HEK293 (cell line): ENCODE measurements at regions not wholly inside any gene's neighbourhood (a gene's known extent, or its start where the extent isn't known, plus 50 kb on each side); places are given as distances from the start of the nearest gene placed in this dataset.

Experiments
- CTCF ChIA-PET: fragments of 350-600 bp; formaldehyde crosslinking; extraction: SDS; loops from one replicate; lab custom pipeline; 2021; ENCODE audit warnings: antibody characterized with exemption; lab: Yijun Ruan, JAX
- POLR2A ChIA-PET: fragments of 300-600 bp; formaldehyde crosslinking; extraction: SDS; loops from one replicate; lab custom pipeline; 2020; ENCODE audit warnings: antibody characterized with exemption, inconsistent platforms; lab: Yijun Ruan, JAX
- H3K27ac ChIP-seq: fragments of 200-500 bp; sonication (Bioruptor generic); 2 replicates; pipeline ENCODE4 v1.5.1; 2014; ENCODE audit warnings: low read depth, low read length, control low read depth, inconsistent platforms; ENCODE audit errors: extremely low read depth
- H3K36me3 ChIP-seq, 2 experiments: fragments of 200-500 bp in 1 of 2; sonication (Bioruptor generic) in 1 of 2; 1 replicate in 1 of 2; 2 replicates in 1 of 2; pipeline ENCODE4 v1.5.1; 2014 to 2017; ENCODE audit warnings: inconsistent platforms in 2 of 2, low read length in 2 of 2; ENCODE audit not compliant: control insufficient read depth in 2 of 2, insufficient read depth in 1 of 2
- H3K4me1 ChIP-seq: fragments of 200-500 bp; sonication (Bioruptor generic); 2 replicates; pipeline ENCODE4 v1.5.1; 2014; ENCODE audit warnings: mild to moderate bottlenecking, low read length, inconsistent platforms; ENCODE audit not compliant: control insufficient read depth, insufficient read depth
- H3K4me3 ChIP-seq: 2 replicates; pipeline ENCODE4 v1.5.1; 2011; ENCODE audit warnings: low read depth, mild to moderate bottlenecking, control low read depth, low read length, moderate library complexity
- H3K9me3 ChIP-seq: fragments of 200-500 bp; sonication (Bioruptor generic); 2 replicates; pipeline ENCODE4 v1.5.1; 2014; ENCODE audit warnings: low read depth, low read length, inconsistent platforms; ENCODE audit not compliant: control insufficient read depth, insufficient read depth
- FEZF1 ChIP-seq: fragments of 450-650 bp; formaldehyde crosslinking; IDR thresholded peaks from 2 replicates; pipeline ENCODE4 v1.5.1; 2016; ENCODE audit warnings: missing biosample characterization, missing genetic modification characterization
- GLIS2 ChIP-seq: fragments of 450-650 bp; formaldehyde crosslinking; IDR thresholded peaks from 2 replicates; pipeline ENCODE4 v1.5.1; 2016; ENCODE audit warnings: missing biosample characterization, missing genetic modification characterization
- HOXD13 ChIP-seq: sonication (generic); formaldehyde crosslinking; IDR thresholded peaks from 2 replicates; pipeline ENCODE4 v1.8.0; 2022; ENCODE audit warnings: missing genetic modification reagents, borderline replicate concordance
- KLF1 ChIP-seq: fragments of 450-650 bp; formaldehyde crosslinking; IDR thresholded peaks from 2 replicates; pipeline ENCODE4 v1.5.1; 2016; ENCODE audit warnings: missing biosample characterization, missing genetic modification characterization
- PRDM1 ChIP-seq: fragments of 450-650 bp; formaldehyde crosslinking; IDR thresholded peaks from 2 replicates; pipeline ENCODE4; 2016; ENCODE audit warnings: missing biosample characterization, missing genetic modification characterization
- SP7 ChIP-seq: fragments of 450-650 bp; formaldehyde crosslinking; IDR thresholded peaks from 2 replicates; pipeline ENCODE4 v1.5.1; 2016; ENCODE audit warnings: missing biosample characterization, missing genetic modification characterization
- YY1 ChIP-seq: fragments of 450-650 bp; formaldehyde crosslinking; IDR thresholded peaks from 2 replicates; pipeline ENCODE4 v1.5.1; 2018; ENCODE audit warnings: missing biosample characterization, missing genetic modification characterization
- YY2 ChIP-seq: fragments of 450-650 bp; formaldehyde crosslinking; IDR thresholded peaks from 2 replicates; pipeline ENCODE4 v1.5.1; 2016; ENCODE audit warnings: missing biosample characterization, missing genetic modification characterization
- ZBTB7A ChIP-seq: fragments of 450-650 bp; formaldehyde crosslinking; IDR thresholded peaks from 2 replicates; pipeline ENCODE4 v1.5.1; 2016; ENCODE audit warnings: low read depth, missing biosample characterization, missing genetic modification characterization
- ZFP69B ChIP-seq: fragments of 450-650 bp; formaldehyde crosslinking; IDR thresholded peaks from 2 replicates; pipeline ENCODE4 v1.5.1; 2016; ENCODE audit warnings: missing biosample characterization, missing genetic modification characterization
- ZNF133 ChIP-seq: fragments of 450-650 bp; formaldehyde crosslinking; IDR thresholded peaks from 2 replicates; pipeline ENCODE4 v1.5.1; 2016; ENCODE audit warnings: missing biosample characterization, missing genetic modification characterization
- ZNF16 ChIP-seq: fragments of 450-650 bp; formaldehyde crosslinking; IDR thresholded peaks from 2 replicates; pipeline ENCODE4 v1.5.1; 2016; ENCODE audit warnings: low read depth, missing biosample characterization, missing genetic modification characterization
- ZNF169 ChIP-seq: fragments of 450-650 bp; formaldehyde crosslinking; IDR thresholded peaks from 2 replicates; pipeline ENCODE4 v1.5.1; 2016; ENCODE audit warnings: missing biosample characterization, missing genetic modification characterization
- ZNF239 ChIP-seq: fragments of 450-650 bp; formaldehyde crosslinking; IDR thresholded peaks from 2 replicates; pipeline ENCODE4 v1.5.1; 2016; ENCODE audit warnings: missing biosample characterization, missing genetic modification characterization
- ZNF324 ChIP-seq: fragments of 450-650 bp; formaldehyde crosslinking; IDR thresholded peaks from 2 replicates; pipeline ENCODE4 v1.5.1; 2016; ENCODE audit warnings: missing biosample characterization, missing genetic modification characterization
- ZNF404 ChIP-seq: fragments of 450-650 bp; formaldehyde crosslinking; IDR thresholded peaks from 2 replicates; pipeline ENCODE4 v1.5.1; 2017; ENCODE audit warnings: missing biosample characterization, missing genetic modification characterization
- ZNF558 ChIP-seq: fragments of 450-650 bp; formaldehyde crosslinking; IDR thresholded peaks from 2 replicates; pipeline ENCODE4 v1.5.1; 2016; ENCODE audit warnings: missing biosample characterization, missing genetic modification characterization
- ZNF585B ChIP-seq: fragments of 450-650 bp; formaldehyde crosslinking; IDR thresholded peaks from 2 replicates; pipeline ENCODE4 v1.5.1; 2016; ENCODE audit warnings: missing biosample characterization, missing genetic modification characterization
- ZNF629 ChIP-seq: fragments of 450-650 bp; formaldehyde crosslinking; IDR thresholded peaks from 2 replicates; pipeline ENCODE4 v1.5.1; 2017; ENCODE audit warnings: missing biosample characterization, missing genetic modification characterization
- ZNF654 ChIP-seq: fragments of 450-650 bp; formaldehyde crosslinking; IDR thresholded peaks from 2 replicates; pipeline ENCODE4 v1.5.1; 2016; ENCODE audit warnings: low read depth, missing biosample characterization, missing genetic modification characterization
- ZNF76 ChIP-seq: fragments of 450-650 bp; formaldehyde crosslinking; IDR thresholded peaks from 2 replicates; pipeline ENCODE4; 2016; ENCODE audit warnings: low read depth, missing biosample characterization, missing genetic modification characterization, borderline replicate concordance
- ZNF830 ChIP-seq: fragments of 450-650 bp; IDR thresholded peaks from 2 replicates; pipeline ENCODE4 v1.5.0; 2018; ENCODE audit warnings: missing biosample characterization, missing genetic modification characterization, low read depth, mild to moderate bottlenecking, moderate library complexity
- ZSCAN23 ChIP-seq: fragments of 450-650 bp; formaldehyde crosslinking; IDR thresholded peaks from 2 replicates; pipeline ENCODE4 v1.5.1; 2016; ENCODE audit warnings: missing biosample characterization, missing genetic modification characterization
- ZXDB ChIP-seq: fragments of 450-650 bp; formaldehyde crosslinking; IDR thresholded peaks from 2 replicates; pipeline ENCODE4 v1.5.1; 2016; ENCODE audit warnings: missing biosample characterization, missing genetic modification characterization
- TF ChIP-seq, protein P1 (sequence below): fragments of 450-650 bp; formaldehyde crosslinking; IDR thresholded peaks from 2 replicates; pipeline ENCODE4 v1.5.1; 2016; ENCODE audit warnings: missing biosample characterization, missing genetic modification characterization
- TF ChIP-seq, protein P2 (sequence below): fragments of 450-650 bp; formaldehyde crosslinking; IDR thresholded peaks from 2 replicates; pipeline ENCODE4 v1.5.1; 2016; ENCODE audit warnings: missing biosample characterization, missing genetic modification characterization
- TF ChIP-seq, protein P3 (sequence below): fragments of 450-650 bp; formaldehyde crosslinking; IDR thresholded peaks from 2 replicates; pipeline ENCODE4 v1.5.1; 2016; ENCODE audit warnings: missing biosample characterization, missing genetic modification characterization, borderline replicate concordance
- TF ChIP-seq, protein P4 (sequence below): fragments of 450-650 bp; formaldehyde crosslinking; IDR thresholded peaks from 2 replicates; pipeline ENCODE4 v1.5.1; 2016; ENCODE audit warnings: missing biosample characterization, missing genetic modification characterization
- TF ChIP-seq, protein P5 (sequence below): fragments of 450-650 bp; IDR thresholded peaks from 2 replicates; pipeline ENCODE4 v1.5.1; 2018; ENCODE audit warnings: missing biosample characterization, missing genetic modification characterization

DNA sequence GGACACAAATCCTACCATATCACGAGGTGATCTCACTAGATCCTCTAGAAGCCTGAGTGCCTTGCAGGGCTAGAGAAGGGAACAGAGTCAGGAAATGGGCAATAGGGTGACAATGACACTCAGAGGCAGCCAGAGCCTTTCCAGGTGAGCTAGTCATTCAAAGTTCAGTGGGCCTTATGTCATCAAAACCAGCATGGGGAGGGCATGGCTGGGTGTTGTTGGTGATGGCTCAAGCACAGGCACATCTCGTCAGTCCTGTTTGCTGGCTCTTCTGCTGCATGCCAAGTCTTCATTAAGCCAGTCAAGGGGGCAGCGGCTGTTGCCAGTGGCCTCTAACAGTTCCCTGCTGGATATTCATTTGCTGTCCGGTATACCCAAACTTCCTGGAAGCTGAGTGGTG lies 99.6 kb upstream of the USP24 start (continued):
- TF ChIP-seq ZNF76 (tag by site-specific recombination) (no peak), PRDM1 (no peak)

DNA sequence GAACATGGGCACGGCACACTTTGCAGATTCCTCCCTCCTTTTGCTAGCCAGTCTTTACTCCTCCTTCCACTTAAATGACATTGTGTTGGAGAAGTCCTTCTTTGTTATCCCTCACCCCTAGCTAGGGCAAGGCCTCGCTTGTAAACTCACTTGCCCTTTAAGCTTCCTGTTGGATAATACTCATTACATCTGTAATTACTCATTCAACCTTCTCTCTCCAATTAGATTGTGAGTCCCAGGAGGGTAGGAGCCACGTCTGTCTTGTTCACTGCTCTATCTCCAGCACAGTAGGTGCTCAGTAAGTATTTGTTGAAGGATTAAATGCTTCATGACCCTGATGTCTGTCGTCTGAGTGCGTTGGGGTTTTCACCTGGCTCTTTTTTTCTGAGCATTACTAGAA lies 98.7 kb upstream of the USP24 start:
- POLR2A ChIA-PET = no interaction called here
- CTCF ChIA-PET = no interaction called here
- TF ChIP-seq ZNF585B (tag by site-specific recombination) = no peak
- TF ChIP-seq ZFP69B (tag by site-specific recombination) = no peak
- no peak for TF ChIP-seq ZNF169
- no peak for TF ChIP-seq ZSCAN23 (tag by site-specific recombination)
- no peak for TF ChIP-seq ZNF558 (tag by site-specific recombination)
- TF ChIP-seq YY1 (tag by site-specific recombination) = no peak
- no peak for TF ChIP-seq SP7 (tag by site-specific recombination)
- TF ChIP-seq ZNF324 (tag by site-specific recombination) = no peak
- TF ChIP-seq, protein P1, sequence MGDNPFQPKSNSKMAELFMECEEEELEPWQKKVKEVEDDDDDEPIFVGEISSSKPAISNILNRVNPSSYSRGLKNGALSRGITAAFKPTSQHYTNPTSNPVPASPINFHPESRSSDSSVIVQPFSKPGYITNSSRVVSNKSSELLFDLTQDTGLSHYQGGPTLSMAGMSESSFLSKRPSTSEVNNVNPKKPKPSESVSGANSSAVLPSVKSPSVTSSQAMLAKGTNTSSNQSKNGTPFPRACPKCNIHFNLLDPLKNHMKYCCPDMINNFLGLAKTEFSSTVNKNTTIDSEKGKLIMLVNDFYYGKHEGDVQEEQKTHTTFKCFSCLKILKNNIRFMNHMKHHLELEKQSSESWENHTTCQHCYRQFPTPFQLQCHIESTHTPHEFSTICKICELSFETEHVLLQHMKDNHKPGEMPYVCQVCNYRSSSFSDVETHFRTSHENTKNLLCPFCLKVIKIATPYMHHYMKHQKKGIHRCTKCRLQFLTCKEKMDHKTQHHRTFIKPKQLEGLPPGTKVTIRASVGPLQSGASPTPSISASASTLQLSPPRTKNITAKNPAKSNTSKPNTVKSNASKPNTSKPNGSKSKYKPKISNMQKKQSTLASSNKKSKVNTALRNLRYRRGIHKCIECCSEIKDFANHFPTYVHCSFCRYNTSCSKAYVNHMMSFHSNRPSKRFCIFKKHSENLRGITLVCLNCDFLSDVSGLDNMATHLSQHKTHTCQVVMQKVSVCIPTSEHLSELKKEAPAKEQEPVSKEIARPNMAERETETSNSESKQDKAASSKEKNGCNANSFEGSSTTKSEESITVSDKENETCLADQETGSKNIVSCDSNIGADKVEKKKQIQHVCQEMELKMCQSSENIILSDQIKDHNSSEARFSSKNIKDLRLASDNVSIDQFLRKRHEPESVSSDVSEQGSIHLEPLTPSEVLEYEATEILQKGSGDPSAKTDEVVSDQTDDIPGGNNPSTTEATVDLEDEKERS (tag by site-specific recombination) = no peak
- TF ChIP-seq ZNF404 (tag by site-specific recombination) = no peak
- TF ChIP-seq, protein P2, sequence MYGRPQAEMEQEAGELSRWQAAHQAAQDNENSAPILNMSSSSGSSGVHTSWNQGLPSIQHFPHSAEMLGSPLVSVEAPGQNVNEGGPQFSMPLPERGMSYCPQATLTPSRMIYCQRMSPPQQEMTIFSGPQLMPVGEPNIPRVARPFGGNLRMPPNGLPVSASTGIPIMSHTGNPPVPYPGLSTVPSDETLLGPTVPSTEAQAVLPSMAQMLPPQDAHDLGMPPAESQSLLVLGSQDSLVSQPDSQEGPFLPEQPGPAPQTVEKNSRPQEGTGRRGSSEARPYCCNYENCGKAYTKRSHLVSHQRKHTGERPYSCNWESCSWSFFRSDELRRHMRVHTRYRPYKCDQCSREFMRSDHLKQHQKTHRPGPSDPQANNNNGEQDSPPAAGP = peak; percentile 51; the same call in 1 of the 2 replicates
- TF ChIP-seq, protein P3, sequence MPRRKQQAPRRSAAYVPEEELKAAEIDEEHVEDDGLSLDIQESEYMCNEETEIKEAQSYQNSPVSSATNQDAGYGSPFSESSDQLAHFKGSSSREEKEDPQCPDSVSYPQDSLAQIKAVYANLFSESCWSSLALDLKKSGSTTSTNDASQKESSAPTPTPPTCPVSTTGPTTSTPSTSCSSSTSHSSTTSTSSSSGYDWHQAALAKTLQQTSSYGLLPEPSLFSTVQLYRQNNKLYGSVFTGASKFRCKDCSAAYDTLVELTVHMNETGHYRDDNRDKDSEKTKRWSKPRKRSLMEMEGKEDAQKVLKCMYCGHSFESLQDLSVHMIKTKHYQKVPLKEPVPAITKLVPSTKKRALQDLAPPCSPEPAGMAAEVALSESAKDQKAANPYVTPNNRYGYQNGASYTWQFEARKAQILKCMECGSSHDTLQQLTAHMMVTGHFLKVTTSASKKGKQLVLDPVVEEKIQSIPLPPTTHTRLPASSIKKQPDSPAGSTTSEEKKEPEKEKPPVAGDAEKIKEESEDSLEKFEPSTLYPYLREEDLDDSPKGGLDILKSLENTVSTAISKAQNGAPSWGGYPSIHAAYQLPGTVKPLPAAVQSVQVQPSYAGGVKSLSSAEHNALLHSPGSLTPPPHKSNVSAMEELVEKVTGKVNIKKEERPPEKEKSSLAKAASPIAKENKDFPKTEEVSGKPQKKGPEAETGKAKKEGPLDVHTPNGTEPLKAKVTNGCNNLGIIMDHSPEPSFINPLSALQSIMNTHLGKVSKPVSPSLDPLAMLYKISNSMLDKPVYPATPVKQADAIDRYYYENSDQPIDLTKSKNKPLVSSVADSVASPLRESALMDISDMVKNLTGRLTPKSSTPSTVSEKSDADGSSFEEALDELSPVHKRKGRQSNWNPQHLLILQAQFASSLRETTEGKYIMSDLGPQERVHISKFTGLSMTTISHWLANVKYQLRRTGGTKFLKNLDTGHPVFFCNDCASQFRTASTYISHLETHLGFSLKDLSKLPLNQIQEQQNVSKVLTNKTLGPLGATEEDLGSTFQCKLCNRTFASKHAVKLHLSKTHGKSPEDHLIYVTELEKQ (tag by site-specific recombination) = no peak
- no peak for TF ChIP-seq ZBTB7A (tag by site-specific recombination)
- TF ChIP-seq FEZF1 (tag by site-specific recombination) = peak; percentile 31; the same call in 1 of the 2 replicates
- no peak for TF ChIP-seq ZNF239 (tag by site-specific recombination)
- no peak for TF ChIP-seq KLF1
- no peak for TF ChIP-seq HOXD13 (CRISPR knock-in tag)
- no peak for TF ChIP-seq ZXDB (tag by site-specific recombination)
- TF ChIP-seq ZNF16 (tag by site-specific recombination) = no peak
- no peak for TF ChIP-seq ZNF133
- TF ChIP-seq, protein P4, sequence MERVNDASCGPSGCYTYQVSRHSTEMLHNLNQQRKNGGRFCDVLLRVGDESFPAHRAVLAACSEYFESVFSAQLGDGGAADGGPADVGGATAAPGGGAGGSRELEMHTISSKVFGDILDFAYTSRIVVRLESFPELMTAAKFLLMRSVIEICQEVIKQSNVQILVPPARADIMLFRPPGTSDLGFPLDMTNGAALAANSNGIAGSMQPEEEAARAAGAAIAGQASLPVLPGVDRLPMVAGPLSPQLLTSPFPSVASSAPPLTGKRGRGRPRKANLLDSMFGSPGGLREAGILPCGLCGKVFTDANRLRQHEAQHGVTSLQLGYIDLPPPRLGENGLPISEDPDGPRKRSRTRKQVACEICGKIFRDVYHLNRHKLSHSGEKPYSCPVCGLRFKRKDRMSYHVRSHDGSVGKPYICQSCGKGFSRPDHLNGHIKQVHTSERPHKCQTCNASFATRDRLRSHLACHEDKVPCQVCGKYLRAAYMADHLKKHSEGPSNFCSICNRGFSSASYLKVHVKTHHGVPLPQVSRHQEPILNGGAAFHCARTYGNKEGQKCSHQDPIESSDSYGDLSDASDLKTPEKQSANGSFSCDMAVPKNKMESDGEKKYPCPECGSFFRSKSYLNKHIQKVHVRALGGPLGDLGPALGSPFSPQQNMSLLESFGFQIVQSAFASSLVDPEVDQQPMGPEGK = no peak
- no peak for TF ChIP-seq ZNF830 (tag by site-specific recombination)
- peak; percentile 40; the same call in 1 of the 2 replicates for TF ChIP-seq ZNF629 (tag by site-specific recombination)
- no peak for TF ChIP-seq YY2
- TF ChIP-seq, protein P5, sequence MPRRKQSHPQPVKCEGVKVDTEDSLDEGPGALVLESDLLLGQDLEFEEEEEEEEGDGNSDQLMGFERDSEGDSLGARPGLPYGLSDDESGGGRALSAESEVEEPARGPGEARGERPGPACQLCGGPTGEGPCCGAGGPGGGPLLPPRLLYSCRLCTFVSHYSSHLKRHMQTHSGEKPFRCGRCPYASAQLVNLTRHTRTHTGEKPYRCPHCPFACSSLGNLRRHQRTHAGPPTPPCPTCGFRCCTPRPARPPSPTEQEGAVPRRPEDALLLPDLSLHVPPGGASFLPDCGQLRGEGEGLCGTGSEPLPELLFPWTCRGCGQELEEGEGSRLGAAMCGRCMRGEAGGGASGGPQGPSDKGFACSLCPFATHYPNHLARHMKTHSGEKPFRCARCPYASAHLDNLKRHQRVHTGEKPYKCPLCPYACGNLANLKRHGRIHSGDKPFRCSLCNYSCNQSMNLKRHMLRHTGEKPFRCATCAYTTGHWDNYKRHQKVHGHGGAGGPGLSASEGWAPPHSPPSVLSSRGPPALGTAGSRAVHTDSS = no peak
- TF ChIP-seq ZNF654 = no peak
- TF ChIP-seq GLIS2 (tag by site-specific recombination) = no peak

More for the DNA sequence above, 98.7 kb upstream of the USP24 start:
- no peaks in the 10 kb centered on the region; the same call in 1 of the 2 replicates for H3K4me1 ChIP-seq
- no peak overlapping the region for H3K4me3 ChIP-seq
- H3K36me3 ChIP-seq = no peaks in the 10 kb centered on the region
- no peaks in the 10 kb centered on the region for H3K9me3 ChIP-seq
- H3K27ac ChIP-seq = no peak overlapping the region
